Mucosa of gallbladder (tissue), 1 donor: ENCODE measurements at regions not wholly inside any gene's neighbourhood (a gene's known extent, or its start where the extent isn't known, plus 50 kb on each side); places are given as distances from the start of the nearest gene placed in this dataset.
"Not testable (repeated sequence)": the region's sequence is repeated elsewhere in the genome, so short reads cannot be mapped to it uniquely, and the experiment has no call there.

Source experiments
- DNase-seq: peaks from one replicate; pipeline ENCODE4 v3.0.0-alpha.2; 2020; ENCODE audit warnings: low spot score
- donor health status: DM: no; HTN: no; CAD: no.

- no peak for DNase-seq
Measured at GRCh38 chr12:30578426-30578825, 117.2 kb downstream of the IPO8 start.

GRCh38 chr12:30573145-30573544 lies 122.5 kb downstream of the IPO8 start:
- DNase-seq, result no peak

GRCh38 chr12:30570211-30570890 lies 125.3 kb downstream of the IPO8 start:
- no peak for DNase-seq

GRCh38 chr12:30569426-30569825 lies 126.2 kb downstream of the IPO8 start:
- no peak for DNase-seq

GRCh38 chr12:30568453-30568852 lies 127.2 kb downstream of the IPO8 start:
- no peak for DNase-seq

GRCh38 chr12:30567082-30567481 lies 128.6 kb downstream of the IPO8 start:
- no peak for DNase-seq

GRCh38 chr12:30564394-30564793 lies 131.3 kb downstream of the IPO8 start:
- DNase-seq, result no peak

GRCh38 chr12:30548203-30548602 lies 147.5 kb downstream of the IPO8 start:
- no peak for DNase-seq

- no peak for DNase-seq
Measured at GRCh38 chr12:30546121-30546520, 149.5 kb downstream of the IPO8 start.

GRCh38 chr12:30544704-30545103 lies 151.0 kb downstream of the IPO8 start:
- not testable (repeated sequence) for DNase-seq

- no peak for DNase-seq
Measured at GRCh38 chr12:30537228-30537627, 158.4 kb downstream of the IPO8 start.

GRCh38 chr12:30533558-30534265 lies 162.0 kb downstream of the IPO8 start:
- no peak for DNase-seq

GRCh38 chr12:30531731-30532678 lies 163.7 kb downstream of the IPO8 start:
- DNase-seq, result no peak

GRCh38 chr12:30529489-30530269 lies 166.0 kb downstream of the IPO8 start:
- no peak for DNase-seq

- no peak for DNase-seq
Measured at GRCh38 chr12:30525171-30525570, 170.5 kb downstream of the IPO8 start.

GRCh38 chr12:30520285-30520684 lies 175.4 kb downstream of the IPO8 start:
- not testable (repeated sequence) for DNase-seq

- no peak for DNase-seq
Measured at GRCh38 chr12:30519535-30519934, 176.1 kb downstream of the IPO8 start.

- no peak for DNase-seq
Measured at GRCh38 chr12:30517320-30517719, 178.3 kb downstream of the IPO8 start.

GRCh38 chr12:30515351-30515750 lies 180.3 kb downstream of the IPO8 start:
- no peak for DNase-seq

GRCh38 chr12:30514666-30515065 lies 181.0 kb downstream of the IPO8 start:
- DNase-seq, result no peak

- DNase-seq, result no peak
Measured at GRCh38 chr12:30508205-30508967, 187.3 kb downstream of the IPO8 start.
